B cell (primary cell): ENCODE measurements at regions not wholly inside any gene's neighbourhood (a gene's known extent, or its start where the extent isn't known, plus 50 kb on each side); places are given as distances from the start of the nearest gene placed in this dataset.

Experiments used
- ATAC-seq: fragments of 200-7000 bp; cut with Tn5 transposase; one replicate; pipeline ENCODE4 v1.10.0; 2021; ENCODE audit warnings: low read depth, mild to moderate bottlenecking, moderate number of reproducible peaks, moderate library complexity
- CTCF ChIA-PET: fragments of 350-600 bp; sonication (Branson Sonifier 250); formaldehyde crosslinking; loops from one replicate; lab custom pipeline; 2021; ENCODE audit warnings: antibody characterized with exemption, inconsistent platforms; lab: Charles Lee
- POLR2A ChIA-PET: fragments of 350-600 bp; sonication (Branson Sonifier 250); formaldehyde crosslinking; loops from one replicate; lab custom pipeline; 2021; ENCODE audit warnings: antibody characterized with exemption; lab: Charles Lee
- DNase-seq: peaks from one replicate; pipeline ENCODE4 v3.0.0; 2013
- H2AFZ ChIP-seq: 2 replicates; pipeline ENCODE4 v1.6.1; 2012; ENCODE audit warnings: mild to moderate bottlenecking, low read depth, low read length; ENCODE audit not compliant: insufficient read depth, poor library complexity, severe bottlenecking
- H3K27ac ChIP-seq, 2 donors: 1 replicate in 1 of 2; 2 replicates in 1 of 2; pipeline ENCODE4 v1.5.1; 2012 to 2013; ENCODE audit warnings: low read length in 2 of 2, mild to moderate bottlenecking in 2 of 2, moderate library complexity in 1 of 2
- H3K27me3 ChIP-seq, 4 experiments: fragments of 200-600 bp in 1 of 4; sonication (generic) in 1 of 4; replicated peaks in 1 of 4; 1 replicate in 2 of 4; 2 replicates in 2 of 4; pipeline versions ENCODE4 v1.6.1 to v1.7.0; 2013 to 2016; ENCODE audit warnings: low read length in 3 of 4, mild to moderate bottlenecking in 2 of 4, mixed read lengths in 1 of 4, moderate library complexity in 1 of 4; ENCODE audit not compliant: insufficient read depth in 4 of 4, control insufficient read depth in 3 of 4; ENCODE audit errors: control extremely low read depth in 1 of 4
- H3K36me3 ChIP-seq, 2 experiments: replicated peaks in 1 of 2; 1 replicate in 1 of 2; 2 replicates in 1 of 2; pipeline versions ENCODE4 v1.6.1 to v1.7.1; 2013; ENCODE audit warnings: low read length in 1 of 2; ENCODE audit not compliant: insufficient read depth in 2 of 2, control insufficient read depth in 1 of 2; ENCODE audit errors: control extremely low read depth in 1 of 2, extremely low read depth in 1 of 2
- H3K4me1 ChIP-seq, 2 donors: fragments of 200-600 bp in 1 of 2; sonication (generic) in 1 of 2; 1 replicate in 1 of 2; 2 replicates in 1 of 2; pipeline versions ENCODE4 v1.5.1 to v1.6.1; 2013 to 2017; ENCODE audit warnings: low read length in 2 of 2; ENCODE audit not compliant: control insufficient read depth in 2 of 2, insufficient read depth in 2 of 2
- H3K4me2 ChIP-seq: replicated peaks from 2 replicates; pipeline ENCODE3; 2012; ENCODE audit warnings: mild to moderate bottlenecking, low read depth, low read length; ENCODE audit not compliant: poor library complexity, severe bottlenecking
- H3K4me3 ChIP-seq, 5 experiments: fragments of 200-600 bp in 1 of 5; sonication (generic) in 1 of 5; 1 replicate in 3 of 5; 2 replicates in 2 of 5; pipeline versions ENCODE4 v1.5.1 to v1.7.0; 2011 to 2016; ENCODE audit warnings: low read length in 4 of 5, mild to moderate bottlenecking in 4 of 5, low read depth in 2 of 5, control low read depth in 1 of 5, moderate library complexity in 1 of 5; ENCODE audit not compliant: insufficient read depth in 1 of 5; ENCODE audit errors: control extremely low read depth in 1 of 5, extremely low read depth in 1 of 5
- H3K79me2 ChIP-seq: fragments of 200-600 bp; sonication (generic); one replicate; pipeline ENCODE4 v1.6.0; 2016; ENCODE audit warnings: low read length; ENCODE audit not compliant: control insufficient read depth, insufficient read depth
- H3K9ac ChIP-seq: fragments of 200-600 bp; sonication (generic); 2 replicates; pipeline ENCODE4 v1.6.1; 2017; ENCODE audit warnings: mild to moderate bottlenecking, low read length, moderate library complexity
- H3K9me3 ChIP-seq, 3 donors: one replicate each; pipeline versions ENCODE4 v1.6.1 to v1.7.1; 2013; ENCODE audit warnings: low read length in 2 of 3; ENCODE audit not compliant: control insufficient read depth in 2 of 3, insufficient read depth in 1 of 3; ENCODE audit errors: control extremely low read depth in 1 of 3
- H4K20me1 ChIP-seq: 2 replicates; pipeline ENCODE4 v1.6.0; 2012; ENCODE audit warnings: mild to moderate bottlenecking, low read length; ENCODE audit not compliant: insufficient read depth, control insufficient read depth, poor library complexity, severe bottlenecking
- H3K27ac Mint-ChIP-seq: one replicate; pipeline ENCODE4 v1.8.0; 2021; ENCODE audit warnings: mixed read lengths
- H3K27me3 Mint-ChIP-seq: one replicate; pipeline ENCODE4 v1.8.0; 2021; ENCODE audit warnings: mixed read lengths
- H3K4me1 Mint-ChIP-seq: one replicate; pipeline ENCODE4 v1.8.0; 2021; ENCODE audit warnings: mixed read lengths
- H3K4me3 Mint-ChIP-seq: one replicate; pipeline ENCODE4 v1.8.0; 2021; ENCODE audit warnings: mixed read lengths
- H3K9me3 Mint-ChIP-seq: one replicate; pipeline ENCODE4 v1.8.0; 2022; ENCODE audit warnings: mixed read lengths; ENCODE audit not compliant: insufficient read depth
- EZH2 ChIP-seq: IDR thresholded peaks from 2 replicates; pipeline ENCODE4 v1.6.1; 2012; ENCODE audit warnings: borderline replicate concordance, low read depth, mild to moderate bottlenecking, moderate library complexity, low read length; ENCODE audit not compliant: insufficient read depth, poor library complexity, severe bottlenecking
- WGBS: methylation state at CpG from one replicate; pipeline ENCODE4 v1.1.5; 2013; ENCODE audit warnings: missing lambda C conversion rate; ENCODE audit not compliant: insufficient coverage; 5-methylcytosine and 5-hydroxymethylcytosine counted together
- intact Hi-C: fragments of 100-400 bp; cut with micrococcal nuclease; formaldehyde crosslinking; loops from one replicate; pipeline ENCODE4 v1.10.0; 2022
- TF ChIP-seq, protein P1 (sequence below): fragments of 200-600 bp; IDR thresholded peaks from one replicate; pipeline ENCODE4 v1.8.0; 2022; ENCODE audit warnings: antibody characterized with exemption, mild to moderate bottlenecking

DNA sequence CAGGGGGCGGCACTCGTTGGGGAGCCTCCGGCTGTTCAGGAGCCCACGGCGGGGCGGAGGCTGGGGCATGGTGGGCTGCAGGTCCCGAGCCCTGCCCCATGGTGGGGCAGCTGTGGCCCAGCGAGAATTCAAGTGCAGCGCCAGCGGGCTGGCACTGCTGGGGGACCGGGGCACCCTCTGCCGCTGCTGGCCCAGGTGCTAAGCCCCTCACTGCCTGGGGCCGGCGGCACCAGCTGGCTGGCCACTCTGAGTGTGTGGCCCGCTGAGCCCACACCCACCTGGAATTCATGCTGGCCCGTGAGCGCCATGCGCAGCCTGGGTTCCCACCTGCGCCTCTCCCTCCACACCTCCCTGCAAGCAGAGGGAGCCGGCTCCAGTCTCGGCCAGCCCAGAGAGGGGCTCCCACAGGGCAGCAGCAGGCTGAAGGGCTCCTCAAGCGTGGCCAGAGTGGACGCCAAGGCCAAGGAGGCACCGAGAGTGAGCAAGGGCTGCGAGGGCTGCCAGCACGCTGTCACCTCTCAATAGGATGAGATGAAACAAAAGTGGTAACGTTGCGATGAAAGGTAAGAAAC, 464.9 kb downstream of the PCDH7 start:
- no peak for DNase-seq
- no peaks in the 10 kb centered on the region for H3K36me3 ChIP-seq
- Mint-ChIP-seq H3K4me1 (no peaks in the 10 kb centered on the region), H3K4me3 (no peak overlapping the region), H3K27ac (no peak overlapping the region), H3K27me3 (no peaks in the 10 kb centered on the region), H3K9me3 (peaks cover 5% of the 10 kb centered on the region)
- no peak overlapping the region for H3K9ac ChIP-seq
- no peak overlapping the region for H3K27ac ChIP-seq
- ChIA-PET POLR2A (no interaction called here), CTCF (no interaction called here)
- 91% methylated on average over 26 of the region's 28 CpGs for WGBS
- H4K20me1 ChIP-seq: no peaks in the 10 kb centered on the region
- H3K79me2 ChIP-seq: no peaks in the 10 kb centered on the region
- ATAC-seq: no peak
- no peak overlapping the region for H2AFZ ChIP-seq
- TF ChIP-seq, protein P1, sequence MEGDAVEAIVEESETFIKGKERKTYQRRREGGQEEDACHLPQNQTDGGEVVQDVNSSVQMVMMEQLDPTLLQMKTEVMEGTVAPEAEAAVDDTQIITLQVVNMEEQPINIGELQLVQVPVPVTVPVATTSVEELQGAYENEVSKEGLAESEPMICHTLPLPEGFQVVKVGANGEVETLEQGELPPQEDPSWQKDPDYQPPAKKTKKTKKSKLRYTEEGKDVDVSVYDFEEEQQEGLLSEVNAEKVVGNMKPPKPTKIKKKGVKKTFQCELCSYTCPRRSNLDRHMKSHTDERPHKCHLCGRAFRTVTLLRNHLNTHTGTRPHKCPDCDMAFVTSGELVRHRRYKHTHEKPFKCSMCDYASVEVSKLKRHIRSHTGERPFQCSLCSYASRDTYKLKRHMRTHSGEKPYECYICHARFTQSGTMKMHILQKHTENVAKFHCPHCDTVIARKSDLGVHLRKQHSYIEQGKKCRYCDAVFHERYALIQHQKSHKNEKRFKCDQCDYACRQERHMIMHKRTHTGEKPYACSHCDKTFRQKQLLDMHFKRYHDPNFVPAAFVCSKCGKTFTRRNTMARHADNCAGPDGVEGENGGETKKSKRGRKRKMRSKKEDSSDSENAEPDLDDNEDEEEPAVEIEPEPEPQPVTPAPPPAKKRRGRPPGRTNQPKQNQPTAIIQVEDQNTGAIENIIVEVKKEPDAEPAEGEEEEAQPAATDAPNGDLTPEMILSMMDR: no peak
- no peak for TF ChIP-seq EZH2
- no peak overlapping the region for H3K4me3 ChIP-seq
- H3K4me1 ChIP-seq: no peaks in the 10 kb centered on the region
- no peaks in the 10 kb centered on the region for H3K27me3 ChIP-seq
- intact Hi-C loops: no loop called here
- H3K4me2 ChIP-seq: no peak overlapping the region
- H3K9me3 ChIP-seq: peaks cover 0 to 9% (median 3%) of the 10 kb centered on the region in 3 donors

DNA sequence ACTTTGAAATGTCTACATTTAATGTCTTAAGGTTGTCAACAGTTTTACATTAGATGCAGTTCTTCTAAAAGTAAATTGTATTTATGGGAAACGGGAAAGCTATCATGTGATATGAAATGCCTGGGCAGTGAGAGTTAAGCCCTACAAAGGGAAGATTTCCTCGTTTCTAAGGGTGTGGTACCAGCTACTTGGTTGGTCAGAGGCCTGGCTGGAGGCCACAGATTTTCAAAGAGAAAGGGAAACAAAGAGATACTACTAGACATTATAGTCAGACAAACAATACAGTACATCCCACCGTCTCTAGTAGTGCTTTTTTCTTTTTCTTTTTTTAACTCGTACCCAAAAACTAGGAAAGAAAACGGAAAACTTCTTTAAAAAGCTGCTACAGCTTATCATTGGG, 467.8 kb downstream of the PCDH7 start:
- TF ChIP-seq EZH2: no peak
- TF ChIP-seq, protein P1: no peak
- Mint-ChIP-seq H3K9me3 (peaks cover 5% of the 10 kb centered on the region), H3K27ac (no peak overlapping the region), H3K27me3 (no peaks in the 10 kb centered on the region), H3K4me1 (no peaks in the 10 kb centered on the region), H3K4me3 (no peak overlapping the region)
- Histone ChIP-seq H3K36me3 (no peaks in the 10 kb centered on the region), H3K4me2 (no peak overlapping the region), H3K27ac (no peak overlapping the region), H3K9me3 (peaks cover 0 to 9% (median 3%) of the 10 kb centered on the region in 3 donors), H2AFZ (no peak overlapping the region), H4K20me1 (no peaks in the 10 kb centered on the region), H3K9ac (no peak overlapping the region), H3K79me2 (no peaks in the 10 kb centered on the region), H3K4me1 (no peaks in the 10 kb centered on the region), H3K27me3 (no peaks in the 10 kb centered on the region), H3K4me3 (no peak overlapping the region)
- WGBS: 83% methylated on average over 2 of the region's 5 CpGs
- intact Hi-C loops: no loop called here
- CTCF ChIA-PET: no interaction called here
- POLR2A ChIA-PET: no interaction called here
- DNase-seq (no peak), ATAC-seq (no peak)
